HepG2 (cell line): ENCODE measurements at regions not wholly inside any gene's neighbourhood (a gene's known extent, or its start where the extent isn't known, plus 50 kb on each side); places are given as distances from the start of the nearest gene placed in this dataset.

Source experiments
- ATAC-seq: fragments of 200-7000 bp; cut with Tn5 transposase; 3 replicates; pipeline ENCODE4 v1.9.1; 2020; ENCODE audit warnings: mild to moderate bottlenecking, moderate library complexity
- BruUV-seq: library from RNA; stranded (reverse); fragments of 400-500 nt; replicated peaks from 2 replicates; lab custom pipeline; 2021; lab: Mats Ljungman, UMichigan
- CTCF ChIA-PET: fragments of 300-600 bp; formaldehyde crosslinking; extraction: SDS; loops from one replicate; lab custom pipeline; 2021; ENCODE audit warnings: low total read pairs, inconsistent platforms, low intra/inter-chr PET ratio; lab: Yijun Ruan, JAX
- POLR2A ChIA-PET: fragments of 350-600 bp; sonication (Branson Sonifier 250); formaldehyde crosslinking; loops from one replicate; lab custom pipeline; 2020; ENCODE audit warnings: antibody characterized with exemption, inconsistent platforms; lab: Yijun Ruan, JAX
- DNase-seq: peaks from one replicate; pipeline ENCODE4 v3.0.0-alpha.2; 2015; ENCODE audit warnings: low spot score
- FAIRE-seq: peaks from 3 replicates; lab custom pipeline; 2011; peaks lifted over from hg19 to GRCh38; lab: Jason Lieb, UNC
- H2AFZ ChIP-seq: one replicate; pipeline ENCODE4 v1.6.1; 2011; ENCODE audit warnings: low read length, inconsistent platforms
- H3K27ac ChIP-seq: fragments of 300-600 bp; 3 replicates; pipeline ENCODE4 v1.8.0; 2011; ENCODE audit warnings: mixed run types, mild to moderate bottlenecking, mixed read lengths, low read length, inconsistent platforms; ENCODE audit not compliant: insufficient read depth; ENCODE audit errors: extremely low read length
- H3K27me3 ChIP-seq, 2 experiments: fragments of 200-600 bp in 1 of 2; 2 replicates in 1 of 2; 3 replicates in 1 of 2; pipeline versions ENCODE4 v1.6.0 to v1.8.0; 2011; ENCODE audit warnings: low read length in 2 of 2, mild to moderate bottlenecking in 2 of 2, moderate library complexity in 2 of 2, inconsistent platforms in 1 of 2; ENCODE audit not compliant: insufficient read depth in 2 of 2, control insufficient read depth in 1 of 2
- H3K36me3 ChIP-seq, 2 experiments: fragments of 200-600 bp in 1 of 2; replicated peaks in 1 of 2; 2 replicates in 1 of 2; 3 replicates in 1 of 2; pipeline versions ENCODE4 v1.5.1 to v1.8.0; 2011; ENCODE audit warnings: low read length in 2 of 2, inconsistent platforms in 1 of 2; ENCODE audit not compliant: insufficient read depth in 2 of 2, control insufficient read depth in 1 of 2
- H3K4me1 ChIP-seq: 2 replicates; pipeline ENCODE4 v1.5.1; 2012; ENCODE audit warnings: low read length, inconsistent platforms; ENCODE audit not compliant: insufficient read depth
- H3K4me2 ChIP-seq: 2 replicates; pipeline ENCODE4 v1.6.0; 2011; ENCODE audit warnings: low read depth, low read length, inconsistent platforms
- H3K4me3 ChIP-seq, 3 experiments: fragments of 200-600 bp in 1 of 3; sonication (generic), shearing (Covaris generic) in 1 of 3; replicated peaks in 1 of 3; 2 replicates each; pipeline ENCODE4 v1.5.1; 2011 to 2016; ENCODE audit warnings: low read length in 3 of 3, inconsistent platforms in 2 of 3, low read depth in 2 of 3, mild to moderate bottlenecking in 2 of 3, control low read depth in 1 of 3, mixed read lengths in 1 of 3; ENCODE audit not compliant: insufficient read depth in 1 of 3
- H3K79me2 ChIP-seq: one replicate; pipeline ENCODE4 v1.6.1; 2011; ENCODE audit warnings: low read length, inconsistent platforms; ENCODE audit not compliant: insufficient read depth
- H3K9ac ChIP-seq: 2 replicates; pipeline ENCODE4 v1.6.0; 2011; ENCODE audit warnings: mild to moderate bottlenecking, low read depth, low read length, inconsistent platforms; ENCODE audit not compliant: insufficient read depth
- H3K9me3 ChIP-seq: 2 replicates; pipeline ENCODE4 v1.5.1; 2012; ENCODE audit warnings: mild to moderate bottlenecking, low read length
- H4K20me1 ChIP-seq: 2 replicates; pipeline ENCODE4 v1.6.0; 2011; ENCODE audit warnings: inconsistent platforms, mild to moderate bottlenecking, low read length, moderate library complexity; ENCODE audit not compliant: insufficient read depth
- ARID2 ChIP-seq: sonication (generic); formaldehyde crosslinking; IDR thresholded peaks from 2 replicates; pipeline ENCODE4 v1.8.1; 2022; ENCODE audit warnings: mild to moderate bottlenecking, missing genetic modification reagents, borderline replicate concordance
- RBAK ChIP-seq: sonication (generic); formaldehyde crosslinking; IDR thresholded peaks from 2 replicates; pipeline ENCODE4 v1.5.1; 2020; ENCODE audit warnings: mild to moderate bottlenecking, missing genetic modification reagents
- SIX1 ChIP-seq: sonication (generic); formaldehyde crosslinking; IDR thresholded peaks from 2 replicates; pipeline ENCODE4 v1.4.0; 2020; ENCODE audit warnings: missing genetic modification reagents, borderline replicate concordance
- ZFP36L2 ChIP-seq: sonication (generic); formaldehyde crosslinking; IDR thresholded peaks from 2 replicates; pipeline ENCODE4 v1.4.0; 2020; ENCODE audit warnings: missing genetic modification reagents
- ZNF180 ChIP-seq: sonication (generic); formaldehyde crosslinking; IDR thresholded peaks from 2 replicates; pipeline ENCODE4 v1.4.0; 2020; ENCODE audit warnings: low read depth, missing genetic modification reagents, borderline replicate concordance
- ZNF24 ChIP-seq: fragments of 450-650 bp; IDR thresholded peaks from 2 replicates; pipeline ENCODE4 v1.6.1; 2017; ENCODE audit warnings: antibody characterized with exemption, mild to moderate bottlenecking
- ZNF501 ChIP-seq: sonication (generic); formaldehyde crosslinking; IDR thresholded peaks from 2 replicates; pipeline ENCODE4 v1.5.1; 2020; ENCODE audit warnings: mild to moderate bottlenecking, moderate library complexity, missing genetic modification reagents
- ZNF761 ChIP-seq: sonication (generic); formaldehyde crosslinking; conservative IDR thresholded peaks from 2 replicates; pipeline ENCODE4 v1.4.0; 2020; ENCODE audit warnings: mild to moderate bottlenecking, missing genetic modification reagents
- WGBS: methylation state at CpG from one replicate; pipeline ENCODE4 v1.1.6; 2017; ENCODE audit warnings: low lambda C conversion rate; 5-methylcytosine and 5-hydroxymethylcytosine counted together
- in situ Hi-C: cut with HindIII; loops from 2 replicates; pipeline ENCODE4 v1.10.0; 2017; ENCODE audit warnings: low pct_unique_long_range_greater_than_20kb; ENCODE audit not compliant: extremely low pct_ligation_motif_present
- intact Hi-C: fragments of 100-400 bp; cut with micrococcal nuclease; formaldehyde crosslinking; loops from one replicate; pipeline ENCODE4 v1.10.0; 2022; ENCODE audit not compliant: unreplicated experiment
- TF ChIP-seq, protein P1 (sequence below): sonication (generic); formaldehyde crosslinking; IDR thresholded peaks from 2 replicates; pipeline ENCODE4 v1.5.1; 2020; ENCODE audit warnings: missing genetic modification reagents, mild to moderate bottlenecking, borderline replicate concordance
- TF ChIP-seq, protein P2 (sequence below): fragments of 450-650 bp; IDR thresholded peaks from 2 replicates; pipeline ENCODE4 v1.6.1; 2016
- TF ChIP-seq, protein P3 (sequence below): sonication (generic); formaldehyde crosslinking; IDR thresholded peaks from 2 replicates; pipeline ENCODE4 v1.5.0; 2020; ENCODE audit warnings: missing genetic modification reagents
- TF ChIP-seq, protein P4 (sequence below): sonication (generic); formaldehyde crosslinking; IDR thresholded peaks from 2 replicates; pipeline ENCODE4 v1.5.0; 2020; ENCODE audit warnings: mild to moderate bottlenecking, missing genetic modification reagents, borderline replicate concordance
- TF ChIP-seq, protein P5 (sequence below): sonication (generic); formaldehyde crosslinking; IDR thresholded peaks from 2 replicates; pipeline ENCODE4 v1.4.0; 2020; ENCODE audit warnings: mild to moderate bottlenecking, missing genetic modification reagents, borderline replicate concordance
- TF ChIP-seq, protein P6 (sequence below): sonication (generic); formaldehyde crosslinking; IDR thresholded peaks from 2 replicates; pipeline ENCODE4 v1.9.0; 2022; ENCODE audit warnings: low read depth, missing genetic modification reagents

DNA sequence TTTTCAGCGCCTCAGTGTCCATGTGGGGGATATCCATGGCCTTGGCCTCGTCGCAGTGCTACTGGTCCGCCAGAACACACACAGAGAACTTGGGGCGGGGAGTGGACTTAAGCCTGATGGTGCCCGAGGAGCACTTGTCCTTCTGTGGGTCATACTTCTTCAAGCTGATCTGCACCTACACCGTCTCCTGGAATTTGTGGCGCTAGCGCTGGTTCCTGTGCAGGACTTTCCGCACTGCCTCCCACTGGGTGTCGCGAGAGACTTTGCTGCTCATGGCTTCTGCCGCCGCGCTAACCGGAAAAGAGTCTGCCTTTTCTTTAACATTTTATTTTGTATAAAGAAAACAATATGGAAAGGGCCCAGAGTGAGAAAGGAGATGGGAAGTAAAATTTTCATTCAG lies 266.9 kb downstream of the COX7C start (continued):
- TF ChIP-seq, protein P1, sequence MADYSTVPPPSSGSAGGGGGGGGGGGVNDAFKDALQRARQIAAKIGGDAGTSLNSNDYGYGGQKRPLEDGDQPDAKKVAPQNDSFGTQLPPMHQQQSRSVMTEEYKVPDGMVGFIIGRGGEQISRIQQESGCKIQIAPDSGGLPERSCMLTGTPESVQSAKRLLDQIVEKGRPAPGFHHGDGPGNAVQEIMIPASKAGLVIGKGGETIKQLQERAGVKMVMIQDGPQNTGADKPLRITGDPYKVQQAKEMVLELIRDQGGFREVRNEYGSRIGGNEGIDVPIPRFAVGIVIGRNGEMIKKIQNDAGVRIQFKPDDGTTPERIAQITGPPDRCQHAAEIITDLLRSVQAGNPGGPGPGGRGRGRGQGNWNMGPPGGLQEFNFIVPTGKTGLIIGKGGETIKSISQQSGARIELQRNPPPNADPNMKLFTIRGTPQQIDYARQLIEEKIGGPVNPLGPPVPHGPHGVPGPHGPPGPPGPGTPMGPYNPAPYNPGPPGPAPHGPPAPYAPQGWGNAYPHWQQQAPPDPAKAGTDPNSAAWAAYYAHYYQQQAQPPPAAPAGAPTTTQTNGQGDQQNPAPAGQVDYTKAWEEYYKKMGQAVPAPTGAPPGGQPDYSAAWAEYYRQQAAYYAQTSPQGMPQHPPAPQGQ (CRISPR knock-in tag): no peak
- TF ChIP-seq ARID2: no peak
- no peak for TF ChIP-seq ZNF761
- no peak for TF ChIP-seq ZNF501
- no peak for TF ChIP-seq SIX1

DNA sequence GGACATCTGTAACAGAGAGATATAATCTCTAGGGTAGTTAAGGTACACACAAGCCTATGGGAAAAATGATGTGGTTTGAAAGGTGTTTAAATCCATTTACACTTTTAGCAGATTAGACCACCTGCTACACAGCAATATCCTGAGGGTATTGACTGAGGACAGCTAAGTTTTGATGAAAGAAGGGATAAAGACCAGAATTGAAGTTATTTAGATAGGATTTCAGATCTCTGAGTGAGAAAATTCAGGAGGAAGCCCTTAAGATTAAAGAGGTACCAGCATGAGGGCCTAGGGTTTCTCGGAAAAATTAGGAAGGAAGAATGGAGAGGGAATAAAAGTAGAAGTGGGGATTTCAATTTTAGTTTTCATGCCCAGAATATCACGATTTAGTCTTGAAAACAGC lies 267.3 kb downstream of the COX7C start:
- POLR2A ChIA-PET: no interaction called here
- intact Hi-C loops: no loop called here
- FAIRE-seq: no peak
- TF ChIP-seq, protein P2, sequence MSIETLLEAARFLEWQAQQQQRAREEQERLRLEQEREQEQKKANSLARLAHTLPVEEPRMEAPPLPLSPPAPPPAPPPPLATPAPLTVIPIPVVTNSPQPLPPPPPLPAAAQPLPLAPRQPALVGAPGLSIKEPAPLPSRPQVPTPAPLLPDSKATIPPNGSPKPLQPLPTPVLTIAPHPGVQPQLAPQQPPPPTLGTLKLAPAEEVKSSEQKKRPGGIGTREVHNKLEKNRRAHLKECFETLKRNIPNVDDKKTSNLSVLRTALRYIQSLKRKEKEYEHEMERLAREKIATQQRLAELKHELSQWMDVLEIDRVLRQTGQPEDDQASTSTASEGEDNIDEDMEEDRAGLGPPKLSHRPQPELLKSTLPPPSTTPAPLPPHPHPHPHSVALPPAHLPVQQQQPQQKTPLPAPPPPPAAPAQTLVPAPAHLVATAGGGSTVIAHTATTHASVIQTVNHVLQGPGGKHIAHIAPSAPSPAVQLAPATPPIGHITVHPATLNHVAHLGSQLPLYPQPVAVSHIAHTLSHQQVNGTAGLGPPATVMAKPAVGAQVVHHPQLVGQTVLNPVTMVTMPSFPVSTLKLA: no peak
- TF ChIP-seq, protein P3, sequence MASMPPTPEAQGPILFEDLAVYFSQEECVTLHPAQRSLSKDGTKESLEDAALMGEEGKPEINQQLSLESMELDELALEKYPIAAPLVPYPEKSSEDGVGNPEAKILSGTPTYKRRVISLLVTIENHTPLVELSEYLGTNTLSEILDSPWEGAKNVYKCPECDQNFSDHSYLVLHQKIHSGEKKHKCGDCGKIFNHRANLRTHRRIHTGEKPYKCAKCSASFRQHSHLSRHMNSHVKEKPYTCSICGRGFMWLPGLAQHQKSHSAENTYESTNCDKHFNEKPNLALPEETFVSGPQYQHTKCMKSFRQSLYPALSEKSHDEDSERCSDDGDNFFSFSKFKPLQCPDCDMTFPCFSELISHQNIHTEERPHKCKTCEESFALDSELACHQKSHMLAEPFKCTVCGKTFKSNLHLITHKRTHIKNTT (CRISPR knock-in tag): no peak
- no peak for TF ChIP-seq ZNF180 (CRISPR knock-in tag)
- TF ChIP-seq, protein P4, sequence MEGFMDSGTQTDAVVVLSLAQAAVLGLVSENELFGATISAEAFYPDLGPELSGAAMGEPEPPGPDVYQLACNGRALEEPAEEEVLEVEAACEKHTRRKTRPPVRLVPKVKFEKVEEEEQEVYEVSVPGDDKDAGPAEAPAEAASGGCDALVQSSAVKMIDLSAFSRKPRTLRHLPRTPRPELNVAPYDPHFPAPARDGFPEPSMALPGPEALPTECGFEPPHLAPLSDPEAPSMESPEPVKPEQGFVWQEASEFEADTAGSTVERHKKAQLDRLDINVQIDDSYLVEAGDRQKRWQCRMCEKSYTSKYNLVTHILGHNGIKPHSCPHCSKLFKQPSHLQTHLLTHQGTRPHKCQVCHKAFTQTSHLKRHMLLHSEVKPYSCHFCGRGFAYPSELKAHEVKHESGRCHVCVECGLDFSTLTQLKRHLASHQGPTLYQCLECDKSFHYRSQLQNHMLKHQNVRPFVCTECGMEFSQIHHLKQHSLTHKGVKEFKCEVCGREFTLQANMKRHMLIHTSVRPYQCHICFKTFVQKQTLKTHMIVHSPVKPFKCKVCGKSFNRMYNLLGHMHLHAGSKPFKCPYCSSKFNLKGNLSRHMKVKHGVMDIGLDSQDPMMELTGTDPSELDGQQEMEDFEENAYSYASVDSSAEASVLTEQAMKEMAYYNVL (CRISPR knock-in tag): no peak
- TF ChIP-seq RBAK (CRISPR knock-in tag): no peak
- TF ChIP-seq ZFP36L2 (CRISPR knock-in tag): no peak
- TF ChIP-seq, protein P5, sequence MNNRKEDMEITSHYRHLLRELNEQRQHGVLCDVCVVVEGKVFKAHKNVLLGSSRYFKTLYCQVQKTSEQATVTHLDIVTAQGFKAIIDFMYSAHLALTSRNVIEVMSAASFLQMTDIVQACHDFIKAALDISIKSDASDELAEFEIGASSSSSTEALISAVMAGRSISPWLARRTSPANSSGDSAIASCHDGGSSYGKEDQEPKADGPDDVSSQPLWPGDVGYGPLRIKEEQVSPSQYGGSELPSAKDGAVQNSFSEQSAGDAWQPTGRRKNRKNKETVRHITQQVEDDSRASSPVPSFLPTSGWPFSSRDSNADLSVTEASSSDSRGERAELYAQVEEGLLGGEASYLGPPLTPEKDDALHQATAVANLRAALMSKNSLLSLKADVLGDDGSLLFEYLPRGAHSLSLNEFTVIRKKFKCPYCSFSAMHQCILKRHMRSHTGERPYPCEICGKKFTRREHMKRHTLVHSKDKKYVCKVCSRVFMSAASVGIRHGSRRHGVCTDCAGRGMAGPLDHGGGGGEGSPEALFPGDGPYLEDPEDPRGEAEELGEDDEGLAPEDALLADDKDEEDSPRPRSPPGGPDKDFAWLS (CRISPR knock-in tag): no peak
- TF ChIP-seq ZNF24: no peak
- TF ChIP-seq, protein P6, sequence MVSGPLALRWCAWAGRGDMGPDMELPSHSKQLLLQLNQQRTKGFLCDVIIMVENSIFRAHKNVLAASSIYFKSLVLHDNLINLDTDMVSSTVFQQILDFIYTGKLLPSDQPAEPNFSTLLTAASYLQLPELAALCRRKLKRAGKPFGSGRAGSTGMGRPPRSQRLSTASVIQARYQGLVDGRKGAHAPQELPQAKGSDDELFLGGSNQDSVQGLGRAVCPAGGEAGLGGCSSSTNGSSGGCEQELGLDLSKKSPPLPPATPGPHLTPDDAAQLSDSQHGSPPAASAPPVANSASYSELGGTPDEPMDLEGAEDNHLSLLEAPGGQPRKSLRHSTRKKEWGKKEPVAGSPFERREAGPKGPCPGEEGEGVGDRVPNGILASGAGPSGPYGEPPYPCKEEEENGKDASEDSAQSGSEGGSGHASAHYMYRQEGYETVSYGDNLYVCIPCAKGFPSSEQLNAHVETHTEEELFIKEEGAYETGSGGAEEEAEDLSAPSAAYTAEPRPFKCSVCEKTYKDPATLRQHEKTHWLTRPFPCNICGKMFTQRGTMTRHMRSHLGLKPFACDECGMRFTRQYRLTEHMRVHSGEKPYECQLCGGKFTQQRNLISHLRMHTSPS (CRISPR knock-in tag): no peak

More for the DNA sequence above, 267.3 kb downstream of the COX7C start:
- Histone ChIP-seq H3K27ac (no peak overlapping the region), H3K9me3 (no peaks in the 10 kb centered on the region), H3K4me3 (no peak overlapping the region), H3K79me2 (no peaks in the 10 kb centered on the region), H3K27me3 (no peaks in the 10 kb centered on the region; a peak in 1 of 5 replicates), H3K36me3 (no peaks in the 10 kb centered on the region), H4K20me1 (no peaks in the 10 kb centered on the region), H2AFZ (no peak overlapping the region), H3K4me2 (no peak overlapping the region), H3K9ac (no peak overlapping the region), H3K4me1 (peaks cover 5% of the 10 kb centered on the region; the same call in 1 of the 2 replicates)
- BruUV-seq: no TSS peak
- 2% methylated on average over 2 of the region's 2 CpGs for WGBS
- in situ Hi-C loops: no loop called here
- DNase-seq (no peak), ATAC-seq (no peak)
- CTCF ChIA-PET: no interaction called here
